SK-N-MC (cell line): ENCODE measurements at regions not wholly inside any gene's neighbourhood (a gene's known extent, or its start where the extent isn't known, plus 50 kb on each side); places are given as distances from the start of the nearest gene placed in this dataset.

Experiments
- DNase-seq: peaks from one replicate; pipeline ENCODE4 v3.0.0-alpha.2; 2011; ENCODE audit warnings: low read depth, low spot score
- H3K27ac ChIP-seq: fragments of 200-600 bp; sonication (generic); 2 replicates; pipeline ENCODE4 v1.5.1; 2016; ENCODE audit warnings: mixed run types
- H3K36me3 ChIP-seq: fragments of 200-600 bp; sonication (generic); 2 replicates; pipeline ENCODE4 v1.6.1; 2017; ENCODE audit warnings: antibody characterized with exemption, low read length, mixed read lengths; ENCODE audit not compliant: insufficient read depth
- H3K4me3 ChIP-seq: fragments of 200-600 bp; sonication (generic); 2 replicates; pipeline ENCODE4 v1.5.1; 2016
- H3K9ac ChIP-seq: fragments of 200-600 bp; sonication (generic); 2 replicates; pipeline ENCODE4 v1.8.0; 2017; ENCODE audit warnings: mixed run types, mixed read lengths; ENCODE audit not compliant: insufficient read length
- H3K9me3 ChIP-seq: fragments of 200-600 bp; sonication (generic); 2 replicates; pipeline ENCODE4 v1.6.1; 2017; ENCODE audit warnings: low read depth, mild to moderate bottlenecking, antibody characterized with exemption, low read length, moderate library complexity, mixed read lengths
- EZH2 ChIP-seq: fragments of 200-600 bp; sonication (generic); IDR thresholded peaks from one replicate; pipeline ENCODE4 v1.6.1; 2017; ENCODE audit warnings: antibody characterized with exemption
- FOXP2 ChIP-seq: optimal IDR thresholded peaks from 2 replicates; pipeline ENCODE3; 2011; ENCODE audit warnings: mild to moderate bottlenecking, moderate library complexity; ENCODE audit not compliant: insufficient read depth; ENCODE audit errors: extremely low read length, control extremely low read depth
- POLR2AphosphoS5 ChIP-seq: IDR thresholded peaks from 2 replicates; pipeline ENCODE4 v1.6.1; 2012; ENCODE audit warnings: mild to moderate bottlenecking, low read depth, low read length, borderline replicate concordance

DNA sequence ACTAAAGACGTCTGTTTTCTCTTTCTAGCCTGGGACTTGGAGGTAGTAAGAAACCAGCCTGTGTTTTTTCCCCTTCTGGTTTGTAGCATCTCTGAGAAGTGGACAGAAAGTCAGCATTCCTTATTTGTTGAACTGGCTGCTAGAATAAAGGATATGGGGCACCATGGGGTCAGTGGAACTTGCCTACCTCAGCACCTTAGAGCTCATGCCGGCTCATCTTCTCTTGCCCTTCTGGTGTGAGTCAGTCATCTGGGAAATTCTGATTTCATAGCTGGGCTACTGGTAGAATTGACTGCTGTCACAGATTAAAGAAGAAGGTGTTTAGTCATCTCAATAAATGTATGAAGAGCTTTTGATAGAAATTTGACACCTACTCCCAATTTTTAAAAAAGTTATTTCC is 202.7 kb upstream of the TOPAZ1 start:
- H3K27ac ChIP-seq = no peak overlapping the region

DNA sequence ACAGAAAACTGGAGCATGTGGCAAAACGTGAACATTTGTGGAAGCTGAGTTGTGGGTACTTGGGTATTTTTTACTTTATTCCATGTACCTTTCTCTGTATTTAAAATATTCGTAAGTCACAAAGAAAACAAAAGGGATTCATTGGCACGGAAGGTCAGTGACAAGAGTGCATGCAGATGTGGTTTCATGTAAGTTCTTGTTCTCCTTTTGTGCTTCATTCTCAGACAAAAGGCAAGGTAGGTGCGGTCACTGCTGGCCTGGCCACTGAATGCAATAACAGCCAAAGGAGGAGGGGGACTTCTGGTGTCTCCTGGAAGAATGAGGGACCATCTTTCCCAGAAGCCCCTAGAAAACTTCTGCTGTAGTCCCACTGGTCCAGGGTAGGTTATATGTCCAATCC is 200.0 kb upstream of the TOPAZ1 start:
- no peak for TF ChIP-seq EZH2
- no peak for TF ChIP-seq FOXP2
- no peak for TF ChIP-seq POLR2AphosphoS5
- no peak overlapping the region for H3K27ac ChIP-seq
- H3K36me3 ChIP-seq = no peaks in the 10 kb centered on the region
- H3K9me3 ChIP-seq = no peaks in the 10 kb centered on the region
- H3K9ac ChIP-seq = no peak overlapping the region
- no peak for DNase-seq
- no peak overlapping the region for H3K4me3 ChIP-seq

More for the DNA sequence above, 202.7 kb upstream of the TOPAZ1 start:
- H3K4me3 ChIP-seq = no peak overlapping the region
- H3K9me3 ChIP-seq = no peaks in the 10 kb centered on the region
- H3K36me3 ChIP-seq = no peaks in the 10 kb centered on the region
- TF ChIP-seq POLR2AphosphoS5 = no peak
- TF ChIP-seq FOXP2 = no peak
- no peak for TF ChIP-seq EZH2
- no peak overlapping the region for H3K9ac ChIP-seq
- DNase-seq = no peak

- TF ChIP-seq EZH2 (no peak), FOXP2 (no peak), POLR2AphosphoS5 (no peak)
- H3K9me3 ChIP-seq = no peaks in the 10 kb centered on the region
- no peak overlapping the region for H3K9ac ChIP-seq
- H3K4me3 ChIP-seq = no peak overlapping the region
- DNase-seq = no peak
- H3K36me3 ChIP-seq = no peaks in the 10 kb centered on the region
- H3K27ac ChIP-seq = no peak overlapping the region
These were observed 198.9 kb upstream of the TOPAZ1 start for GRCh38 chr3:44042772-44043171.

DNA sequence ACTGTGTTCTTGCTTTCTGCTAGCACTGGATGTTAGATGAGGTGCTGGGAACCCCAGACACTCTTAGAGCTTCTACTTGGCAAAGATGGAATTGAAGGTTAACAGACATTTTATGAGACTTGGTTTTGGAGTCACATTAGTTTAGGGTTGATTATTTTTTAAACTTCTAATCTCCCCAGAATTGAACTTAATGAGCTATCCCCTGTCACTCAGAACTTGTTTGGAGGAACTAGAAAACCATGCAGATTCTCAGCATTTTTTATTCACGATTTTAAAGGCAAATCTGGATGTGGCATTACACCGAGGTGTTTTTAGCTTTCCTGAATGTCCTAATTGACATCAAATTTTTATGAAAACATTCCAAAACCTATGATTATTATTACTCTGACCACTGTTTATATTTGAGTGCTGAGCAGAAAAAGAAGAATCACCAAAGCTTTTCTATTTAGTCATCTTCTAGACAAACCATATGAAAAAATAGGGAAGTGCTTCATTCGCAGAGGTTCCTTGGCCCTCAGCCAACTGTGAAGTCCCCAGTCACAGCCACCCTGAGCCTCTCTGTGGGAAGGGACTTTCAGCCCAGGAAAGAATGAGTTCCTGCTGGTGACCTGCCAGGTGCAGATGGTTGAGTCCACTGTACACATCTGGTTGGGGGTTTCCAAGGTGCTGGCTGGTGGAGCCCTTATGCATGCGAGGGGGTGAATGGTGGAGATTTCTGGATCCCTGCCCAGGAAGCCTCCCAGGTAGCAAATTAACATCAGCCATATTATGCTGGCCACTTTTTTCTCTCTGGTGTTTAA is 196.0 kb upstream of the TOPAZ1 start:
- no peak overlapping the region for H3K27ac ChIP-seq
- H3K9ac ChIP-seq = no peak overlapping the region
- no peaks in the 10 kb centered on the region for H3K36me3 ChIP-seq
- no peak overlapping the region for H3K4me3 ChIP-seq
- DNase-seq = no peak
- H3K9me3 ChIP-seq = no peaks in the 10 kb centered on the region
- no peak for TF ChIP-seq POLR2AphosphoS5

DNA sequence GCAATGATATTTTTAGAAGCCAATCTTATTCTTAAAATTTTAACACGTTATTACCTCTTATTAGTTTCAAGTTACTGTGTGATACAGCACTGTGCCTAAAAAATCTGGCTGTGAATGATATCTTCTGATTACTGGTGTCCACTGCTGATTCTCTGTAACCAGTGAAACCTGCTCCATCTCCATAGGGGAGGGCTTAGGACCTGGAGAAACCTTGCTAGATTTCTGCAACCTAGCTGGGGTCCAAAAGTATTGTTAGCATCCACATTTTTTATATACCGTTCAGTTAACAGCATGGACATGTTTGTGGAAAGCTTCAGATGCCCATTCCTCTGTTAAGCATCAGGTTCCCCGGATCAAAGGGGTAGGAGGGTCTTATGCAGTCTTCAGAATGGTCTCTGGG is 193.9 kb upstream of the TOPAZ1 start:
- Histone ChIP-seq H3K9ac (no peak overlapping the region), H3K4me3 (no peak overlapping the region), H3K9me3 (no peaks in the 10 kb centered on the region), H3K36me3 (no peaks in the 10 kb centered on the region), H3K27ac (no peak overlapping the region)
- DNase-seq = no peak
- TF ChIP-seq POLR2AphosphoS5 (no peak), EZH2 (no peak), FOXP2 (no peak)

DNA sequence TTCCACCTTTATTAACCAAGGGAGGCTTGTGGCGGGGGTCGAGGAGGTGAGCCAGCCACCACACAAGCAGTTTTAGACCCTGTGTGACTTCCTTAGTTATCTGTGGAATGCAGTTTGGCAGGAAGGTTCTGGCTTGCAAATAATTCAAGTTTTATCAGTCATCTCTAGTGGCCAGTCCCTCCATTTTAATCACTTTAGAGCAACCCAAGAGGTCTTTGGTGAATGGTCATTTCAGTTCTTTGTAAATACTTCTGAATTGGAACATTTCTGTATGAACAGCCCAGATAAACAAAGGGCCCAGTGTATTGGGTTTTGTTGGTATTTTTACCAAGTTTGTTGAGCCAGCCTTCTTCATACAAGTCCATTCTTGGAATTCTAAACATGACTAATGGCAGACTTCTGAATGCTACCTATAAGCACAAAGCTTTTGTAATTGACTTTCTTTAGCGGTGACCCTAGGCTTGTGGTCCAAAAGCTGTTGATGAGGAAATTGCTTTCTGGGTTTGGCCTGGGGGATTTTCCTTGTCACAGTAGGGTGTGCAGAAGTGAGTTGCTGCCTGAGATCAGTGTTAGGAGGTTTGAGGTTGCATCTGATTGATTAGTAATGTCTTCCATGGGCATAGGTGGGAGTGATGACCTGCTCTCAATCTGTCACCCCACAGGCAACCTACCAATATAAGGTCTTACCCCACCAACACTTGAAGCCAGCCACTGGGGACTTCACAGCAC is 193.3 kb upstream of the TOPAZ1 start:
- Histone ChIP-seq H3K4me3 (no peak overlapping the region), H3K36me3 (no peaks in the 10 kb centered on the region), H3K9me3 (no peaks in the 10 kb centered on the region), H3K27ac (no peak overlapping the region), H3K9ac (no peak overlapping the region)
- no peak for DNase-seq
- no peak for TF ChIP-seq POLR2AphosphoS5
- no peak for TF ChIP-seq FOXP2
- no peak for TF ChIP-seq EZH2

GRCh38 chr3:44048949-44049348 is 192.7 kb upstream of the TOPAZ1 start:
- no peak for DNase-seq

GRCh38 chr3:44050101-44050500 is 191.6 kb upstream of the TOPAZ1 start:
- Histone ChIP-seq H3K36me3 (no peaks in the 10 kb centered on the region), H3K9me3 (no peaks in the 10 kb centered on the region), H3K27ac (no peak overlapping the region), H3K9ac (no peak overlapping the region), H3K4me3 (no peak overlapping the region)
- no peak for DNase-seq
- TF ChIP-seq FOXP2 (no peak), EZH2 (no peak), POLR2AphosphoS5 (no peak)

More at GRCh38 chr3:44048949-44049348, 192.7 kb upstream of the TOPAZ1 start:
- H3K27ac ChIP-seq = no peak overlapping the region
- H3K36me3 ChIP-seq = no peaks in the 10 kb centered on the region
- H3K9me3 ChIP-seq = no peaks in the 10 kb centered on the region
- no peak overlapping the region for H3K4me3 ChIP-seq
- H3K9ac ChIP-seq = no peak overlapping the region
- TF ChIP-seq FOXP2 (no peak), POLR2AphosphoS5 (no peak)
